A673 (cell line): ENCODE measurements at regions not wholly inside any gene's neighbourhood (a gene's known extent, or its start where the extent isn't known, plus 50 kb on each side); places are given as distances from the start of the nearest gene placed in this dataset.

Source experiments
- BruUV-seq: library from RNA; stranded (reverse); fragments of 400-500 nt; replicated peaks from 2 replicates; lab custom pipeline; 2021; lab: Mats Ljungman, UMichigan
- CTCF ChIA-PET: fragments of 300-600 bp; sonication (Branson Sonifier 250); formaldehyde crosslinking; loops from one replicate; lab custom pipeline; 2022; ENCODE audit warnings: antibody characterized with exemption; lab: Charles Lee
- POLR2A ChIA-PET: fragments of 300-600 bp; sonication (Branson Sonifier 250); formaldehyde crosslinking; loops from one replicate; lab custom pipeline; 2022; ENCODE audit warnings: antibody characterized with exemption; ENCODE audit not compliant: low non-redundant PET; lab: Charles Lee
- DNase-seq: peaks from one replicate; pipeline ENCODE4 v3.0.0-alpha.2; 2015; ENCODE audit warnings: low spot score
- H3K27ac ChIP-seq: fragments of 200-600 bp; sonication (generic); 2 replicates; pipeline ENCODE4 v1.5.1; 2016; ENCODE audit warnings: mixed run types, low read depth, mild to moderate bottlenecking, mixed read lengths, antibody characterized with exemption, low read length; ENCODE audit not compliant: poor library complexity, severe bottlenecking
- H3K27me3 ChIP-seq: fragments of 200-600 bp; sonication (generic); replicated peaks from 2 replicates; pipeline ENCODE4 v1.6.1; 2017; ENCODE audit warnings: mixed run types, low read depth, mild to moderate bottlenecking, mixed read lengths, antibody characterized with exemption, low read length; ENCODE audit not compliant: insufficient read depth, poor library complexity
- H3K36me3 ChIP-seq: fragments of 200-600 bp; sonication (generic); 2 replicates; pipeline ENCODE4 v1.6.1; 2016; ENCODE audit warnings: mixed run types, mild to moderate bottlenecking, mixed read lengths, antibody characterized with exemption, low read length; ENCODE audit not compliant: insufficient read depth, poor library complexity, severe bottlenecking
- H3K4me1 ChIP-seq: fragments of 200-600 bp; sonication (generic); 2 replicates; pipeline ENCODE4 v1.6.1; 2017; ENCODE audit warnings: mixed run types, mild to moderate bottlenecking, mixed read lengths, antibody characterized with exemption, low read length; ENCODE audit not compliant: insufficient read depth, poor library complexity, severe bottlenecking
- H3K4me3 ChIP-seq: fragments of 200-600 bp; sonication (generic); 2 replicates; pipeline ENCODE4 v1.5.1; 2016; ENCODE audit warnings: low read depth, mixed run types, mild to moderate bottlenecking, mixed read lengths, low read length; ENCODE audit not compliant: poor library complexity, severe bottlenecking
- H3K9me3 ChIP-seq: fragments of 200-600 bp; sonication (generic); 2 replicates; pipeline ENCODE4 v1.6.1; 2016; ENCODE audit warnings: mixed run types, low read depth, mild to moderate bottlenecking, mixed read lengths, antibody characterized with exemption, low read length; ENCODE audit not compliant: poor library complexity, severe bottlenecking
- EZH2 ChIP-seq: fragments of 200-600 bp; sonication (generic); IDR thresholded peaks from 2 replicates; pipeline ENCODE4 v1.6.1; 2017; ENCODE audit warnings: borderline replicate concordance, low read depth, mild to moderate bottlenecking, mixed read lengths, antibody characterized with exemption, low read length; ENCODE audit not compliant: poor library complexity, severe bottlenecking
- intact Hi-C: fragments of 100-400 bp; cut with micrococcal nuclease; formaldehyde crosslinking; loops from one replicate; pipeline ENCODE4 v1.10.0; 2022; ENCODE audit not compliant: unreplicated experiment
- TF ChIP-seq, protein P1 (sequence below): fragments of 300-800, 200-600 bp; sonication (generic); conservative IDR thresholded peaks from 2 replicates; pipeline ENCODE4 v1.5.1; 2017; ENCODE audit warnings: low read depth, mild to moderate bottlenecking, antibody characterized with exemption, low read length, moderate library complexity, mixed read lengths

- ChIA-PET CTCF (no interaction called here), POLR2A (no interaction called here)
- no peaks in the 10 kb centered on the region for H3K9me3 ChIP-seq
- H3K36me3 ChIP-seq: no peaks in the 10 kb centered on the region
- H3K4me1 ChIP-seq: no peaks in the 10 kb centered on the region
- intact Hi-C loops: no loop called here
- no peak for DNase-seq
- H3K27ac ChIP-seq: no peak overlapping the region
- no peak overlapping the region for H3K4me3 ChIP-seq
- no peaks in the 10 kb centered on the region for H3K27me3 ChIP-seq
- no TSS peak for BruUV-seq
- TF ChIP-seq EZH2: no peak
- TF ChIP-seq, protein P1, sequence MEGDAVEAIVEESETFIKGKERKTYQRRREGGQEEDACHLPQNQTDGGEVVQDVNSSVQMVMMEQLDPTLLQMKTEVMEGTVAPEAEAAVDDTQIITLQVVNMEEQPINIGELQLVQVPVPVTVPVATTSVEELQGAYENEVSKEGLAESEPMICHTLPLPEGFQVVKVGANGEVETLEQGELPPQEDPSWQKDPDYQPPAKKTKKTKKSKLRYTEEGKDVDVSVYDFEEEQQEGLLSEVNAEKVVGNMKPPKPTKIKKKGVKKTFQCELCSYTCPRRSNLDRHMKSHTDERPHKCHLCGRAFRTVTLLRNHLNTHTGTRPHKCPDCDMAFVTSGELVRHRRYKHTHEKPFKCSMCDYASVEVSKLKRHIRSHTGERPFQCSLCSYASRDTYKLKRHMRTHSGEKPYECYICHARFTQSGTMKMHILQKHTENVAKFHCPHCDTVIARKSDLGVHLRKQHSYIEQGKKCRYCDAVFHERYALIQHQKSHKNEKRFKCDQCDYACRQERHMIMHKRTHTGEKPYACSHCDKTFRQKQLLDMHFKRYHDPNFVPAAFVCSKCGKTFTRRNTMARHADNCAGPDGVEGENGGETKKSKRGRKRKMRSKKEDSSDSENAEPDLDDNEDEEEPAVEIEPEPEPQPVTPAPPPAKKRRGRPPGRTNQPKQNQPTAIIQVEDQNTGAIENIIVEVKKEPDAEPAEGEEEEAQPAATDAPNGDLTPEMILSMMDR: no peak
Measured at GRCh38 chr6:153862139-153862538, 176.9 kb upstream of the OPRM1 start.

- Histone ChIP-seq H3K4me1 (no peaks in the 10 kb centered on the region), H3K9me3 (no peaks in the 10 kb centered on the region), H3K27me3 (no peaks in the 10 kb centered on the region), H3K27ac (no peak overlapping the region), H3K4me3 (no peak overlapping the region), H3K36me3 (no peaks in the 10 kb centered on the region)
- no peak for DNase-seq
- ChIA-PET POLR2A (no interaction called here), CTCF (no interaction called here)
- BruUV-seq: no TSS peak
- TF ChIP-seq, protein P1: no peak
- no peak for TF ChIP-seq EZH2
- intact Hi-C loops: no loop called here
Measured at GRCh38 chr6:153858529-153858928, 180.5 kb upstream of the OPRM1 start.

- intact Hi-C loops: no loop called here
- TF ChIP-seq, protein P1: no peak
- TF ChIP-seq EZH2: no peak
- Histone ChIP-seq H3K9me3 (no peaks in the 10 kb centered on the region), H3K36me3 (no peaks in the 10 kb centered on the region), H3K4me3 (no peak overlapping the region), H3K27ac (no peak overlapping the region), H3K27me3 (no peaks in the 10 kb centered on the region), H3K4me1 (no peaks in the 10 kb centered on the region)
- ChIA-PET POLR2A (no interaction called here), CTCF (no interaction called here)
- no TSS peak for BruUV-seq
- DNase-seq: no peak
Measured at GRCh38 chr6:153856929-153857376, 182.1 kb upstream of the OPRM1 start.
